ENCODE measurements at regions not wholly inside any gene's neighbourhood (a gene's known extent, or its start where the extent isn't known, plus 50 kb on each side); places are given as distances from the start of the nearest gene placed in this dataset.
A peak's percentile ranks its signal among the peaks of the same experiment; 100 is the strongest.

DNA sequence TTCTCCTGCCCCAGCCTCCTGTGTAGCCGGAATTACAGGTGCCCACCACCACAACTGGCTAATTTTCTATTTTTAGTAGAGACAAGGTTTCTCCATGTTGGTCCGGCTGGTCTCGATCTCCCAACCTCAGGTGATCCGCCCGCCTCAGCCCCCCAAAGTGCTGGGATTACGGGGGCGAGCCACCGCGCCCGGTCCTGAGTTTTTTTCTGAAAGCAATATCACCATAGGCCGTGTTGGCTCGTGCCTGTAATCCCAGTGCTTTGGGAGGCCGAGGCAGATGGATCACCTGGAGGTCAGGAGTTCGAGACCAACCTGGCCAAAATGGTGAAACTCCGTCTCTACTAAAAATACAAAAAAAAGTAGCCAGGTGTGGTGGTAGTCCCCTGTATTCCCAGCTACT, 136.3 kb upstream of the TECRL start:
- H3K9ac ChIP-seq (ENCODE audit: insufficient read depth in 1 of 2, low read length in 2 of 2) = no peak overlapping the region
- 93 to 96% methylated on average over 15 of the region's 15 CpGs for WGBS, 2 donors
- H3K36me3 ChIP-seq (ENCODE audit: control insufficient read depth in 4 of 4, insufficient read depth in 4 of 4, low read length in 4 of 4) = no peaks in the 10 kb centered on the region
- H3K9me3 ChIP-seq (ENCODE audit: control insufficient read depth in 4 of 4, insufficient read depth in 3 of 4, low read length in 3 of 4) = no peaks in the 10 kb centered on the region
- no peak for ATAC-seq (ENCODE audit: insufficient read depth, low FRiP score)
- H3K27me3 ChIP-seq (ENCODE audit: control insufficient read depth in 3 of 3, insufficient read depth in 3 of 3, low read length in 2 of 3) = no peaks in the 10 kb centered on the region
- no peak overlapping the region for H3K27ac ChIP-seq (ENCODE audit: low read depth in 1 of 2, low read length in 1 of 2)
- H3K4me1 ChIP-seq (ENCODE audit: control insufficient read depth in 5 of 5, insufficient read depth in 5 of 5, low read length in 5 of 5) = no peaks in the 10 kb centered on the region
- DNase-seq = no peak
- no peak for TF ChIP-seq CTCF (IDR thresholded peaks at IDR 0.05; ENCODE audit: control extremely low read depth, extremely low read depth)
- no peak overlapping the region for H3K4me3 ChIP-seq

- no peak overlapping the region for H3K27ac ChIP-seq (ENCODE audit: low read depth in 1 of 2, low read length in 1 of 2)
- H3K9me3 ChIP-seq (ENCODE audit: control insufficient read depth in 4 of 4, insufficient read depth in 3 of 4, low read length in 3 of 4) = no peaks in the 10 kb centered on the region
- no peak overlapping the region for H3K9ac ChIP-seq (ENCODE audit: insufficient read depth in 1 of 2, low read length in 2 of 2)
- H3K4me1 ChIP-seq (ENCODE audit: control insufficient read depth in 5 of 5, insufficient read depth in 5 of 5, low read length in 5 of 5) = no peaks in the 10 kb centered on the region
- no peaks in the 10 kb centered on the region for H3K36me3 ChIP-seq (ENCODE audit: control insufficient read depth in 4 of 4, insufficient read depth in 4 of 4, low read length in 4 of 4)
- DNase-seq = peak; percentile 77 to 86 (median 78)
- TF ChIP-seq CTCF (IDR thresholded peaks at IDR 0.05; ENCODE audit: control extremely low read depth, extremely low read depth) = peak; percentile 36
- WGBS, 2 donors = 26 to 27% methylated on average over 4 of the region's 4 CpGs
- peak; percentile 81 for ATAC-seq (ENCODE audit: insufficient read depth, low FRiP score)
- no peaks in the 10 kb centered on the region for H3K27me3 ChIP-seq (ENCODE audit: control insufficient read depth in 3 of 3, insufficient read depth in 3 of 3, low read length in 2 of 3)
- H3K4me3 ChIP-seq = no peak overlapping the region
Observed at GRCh38 chr4:64539234-64539849, 130.1 kb upstream of the TECRL start.

GRCh38 chr4:64538219-64538618, 129.0 kb upstream of the TECRL start:
- ATAC-seq (ENCODE audit: insufficient read depth, low FRiP score) = peak; percentile 27
- no peak for TF ChIP-seq CTCF (IDR thresholded peaks at IDR 0.05; ENCODE audit: control extremely low read depth, extremely low read depth)

GRCh38 chr4:64533637-64534036, 124.4 kb upstream of the TECRL start:
- WGBS, 2 donors = 84 to 92% methylated on average over 3 of the region's 3 CpGs
- Histone ChIP-seq H3K9ac (ENCODE audit: insufficient read depth in 1 of 2, low read length in 2 of 2) (no peak overlapping the region), H3K27ac (ENCODE audit: low read depth in 1 of 2, low read length in 1 of 2) (peak overlapping the region in 1 of 2 donors; percentile 53), H3K27me3 (ENCODE audit: control insufficient read depth in 3 of 3, insufficient read depth in 3 of 3, low read length in 2 of 3) (no peaks in the 10 kb centered on the region), H3K4me3 (no peak overlapping the region), H3K36me3 (ENCODE audit: control insufficient read depth in 4 of 4, insufficient read depth in 4 of 4, low read length in 4 of 4) (no peaks in the 10 kb centered on the region), H3K9me3 (ENCODE audit: control insufficient read depth in 4 of 4, insufficient read depth in 3 of 4, low read length in 3 of 4) (no peaks in the 10 kb centered on the region), H3K4me1 (ENCODE audit: control insufficient read depth in 5 of 5, insufficient read depth in 5 of 5, low read length in 5 of 5) (no peaks in the 10 kb centered on the region)
- DNase-seq (no peak), ATAC-seq (ENCODE audit: insufficient read depth, low FRiP score) (no peak)
- TF ChIP-seq CTCF (IDR thresholded peaks at IDR 0.05; ENCODE audit: control extremely low read depth, extremely low read depth) = no peak

More at GRCh38 chr4:64538219-64538618, 129.0 kb upstream of the TECRL start:
- no peaks in the 10 kb centered on the region for H3K9me3 ChIP-seq (ENCODE audit: control insufficient read depth in 4 of 4, insufficient read depth in 3 of 4, low read length in 3 of 4)
- WGBS, 2 donors = 70 to 72% methylated on average over 8 of the region's 8 CpGs
- H3K36me3 ChIP-seq (ENCODE audit: control insufficient read depth in 4 of 4, insufficient read depth in 4 of 4, low read length in 4 of 4) = no peaks in the 10 kb centered on the region
- no peak overlapping the region for H3K4me3 ChIP-seq
- no peak overlapping the region for H3K27ac ChIP-seq (ENCODE audit: low read depth in 1 of 2, low read length in 1 of 2)
- no peak for DNase-seq
- no peak overlapping the region for H3K9ac ChIP-seq (ENCODE audit: insufficient read depth in 1 of 2, low read length in 2 of 2)
- H3K4me1 ChIP-seq (ENCODE audit: control insufficient read depth in 5 of 5, insufficient read depth in 5 of 5, low read length in 5 of 5) = no peaks in the 10 kb centered on the region
- no peaks in the 10 kb centered on the region for H3K27me3 ChIP-seq (ENCODE audit: control insufficient read depth in 3 of 3, insufficient read depth in 3 of 3, low read length in 2 of 3)
